SKM-1 treated with dmso at 0.1 percent for 144 hours (cell line): ENCODE measurements at regions not wholly inside any gene's neighbourhood (a gene's known extent, or its start where the extent isn't known, plus 50 kb on each side); places are given as distances from the start of the nearest gene placed in this dataset.
"Not testable (repeated sequence)": the region's sequence is repeated elsewhere in the genome, so short reads cannot be mapped to it uniquely, and the experiment has no call there.

Source experiments
- DNase-seq: peaks from one replicate; lab custom pipeline; 2025; ENCODE audit not compliant: unreplicated experiment; lab: John Stamatoyannopoulos, UW

GRCh38 chr14:44388306-44388705 lies 118.8 kb downstream of the FSCB start:
- DNase-seq: no peak

- no peak for DNase-seq
These were observed 121.2 kb downstream of the FSCB start for GRCh38 chr14:44385906-44386305.

- not testable (repeated sequence) for DNase-seq
These were observed 121.8 kb downstream of the FSCB start for GRCh38 chr14:44385296-44385695.

- not testable (repeated sequence) for DNase-seq
These were observed 122.3 kb downstream of the FSCB start for GRCh38 chr14:44384601-44385293.

- DNase-seq: no peak
These were observed 123.0 kb downstream of the FSCB start for GRCh38 chr14:44384093-44384492.

- DNase-seq: no peak
These were observed 123.4 kb downstream of the FSCB start for GRCh38 chr14:44383636-44384035.

- no peak for DNase-seq
These were observed 127.6 kb downstream of the FSCB start for GRCh38 chr14:44379292-44379977.

GRCh38 chr14:44374906-44375305 lies 132.2 kb downstream of the FSCB start:
- DNase-seq: no peak

GRCh38 chr14:44372807-44373489 lies 134.1 kb downstream of the FSCB start:
- no peak for DNase-seq

GRCh38 chr14:44372231-44372630 lies 134.9 kb downstream of the FSCB start:
- no peak for DNase-seq

GRCh38 chr14:44370727-44371126 lies 136.4 kb downstream of the FSCB start:
- no peak for DNase-seq

- DNase-seq: no peak
These were observed 137.5 kb downstream of the FSCB start for GRCh38 chr14:44369401-44370123.

GRCh38 chr14:44361083-44361482 lies 146.0 kb downstream of the FSCB start:
- no peak for DNase-seq

- DNase-seq: no peak
These were observed 153.3 kb downstream of the FSCB start for GRCh38 chr14:44353805-44354204.

GRCh38 chr14:44352201-44352600 lies 154.9 kb downstream of the FSCB start:
- DNase-seq: no peak

GRCh38 chr14:44347316-44347715 lies 159.8 kb downstream of the FSCB start:
- DNase-seq: no peak

GRCh38 chr14:44341116-44341515 lies 166.0 kb downstream of the FSCB start:
- DNase-seq: no peak

- DNase-seq: no peak
These were observed 167.2 kb downstream of the FSCB start for GRCh38 chr14:44339862-44340261.

- no peak for DNase-seq
These were observed 167.9 kb downstream of the FSCB start for GRCh38 chr14:44339231-44339630.

GRCh38 chr14:44317441-44317746 lies 189.7 kb downstream of the FSCB start:
- no peak for DNase-seq

GRCh38 chr14:44316647-44317440 lies 190.2 kb downstream of the FSCB start:
- no peak for DNase-seq
